ENCODE measurements at regions not wholly inside any gene's neighbourhood (a gene's known extent, or its start where the extent isn't known, plus 50 kb on each side); places are given as distances from the start of the nearest gene placed in this dataset.

DNA sequence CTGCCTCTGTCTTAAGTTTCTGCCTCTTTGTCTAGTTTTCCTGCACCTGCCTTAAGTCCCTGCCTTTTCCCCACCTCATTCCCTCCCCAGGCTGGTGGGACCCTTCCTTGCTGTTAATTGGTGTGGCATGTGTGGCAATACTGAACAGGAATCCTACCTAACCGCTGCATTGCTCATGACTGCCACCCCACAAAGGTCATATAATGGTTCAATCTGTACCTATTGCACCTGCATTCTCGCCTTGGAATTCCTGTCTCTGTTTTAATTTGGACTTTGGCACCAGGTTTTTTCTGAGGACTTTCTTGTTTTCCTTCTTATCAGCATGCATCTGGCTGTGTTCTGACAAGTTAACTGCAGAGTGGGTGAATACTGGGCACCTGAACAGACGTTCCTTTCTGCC lies 966.2 kb upstream of the TMEM132C start:
- in situ Hi-C loops (cut with MboI; ENCODE audit: low pct_unique_long_range_greater_than_20kb, low sequenced_read_pairs, unreplicated experiment), result no loop called here
- DNase-seq (ENCODE audit: low spot score), result no peak
- TF ChIP-seq, protein P1, sequence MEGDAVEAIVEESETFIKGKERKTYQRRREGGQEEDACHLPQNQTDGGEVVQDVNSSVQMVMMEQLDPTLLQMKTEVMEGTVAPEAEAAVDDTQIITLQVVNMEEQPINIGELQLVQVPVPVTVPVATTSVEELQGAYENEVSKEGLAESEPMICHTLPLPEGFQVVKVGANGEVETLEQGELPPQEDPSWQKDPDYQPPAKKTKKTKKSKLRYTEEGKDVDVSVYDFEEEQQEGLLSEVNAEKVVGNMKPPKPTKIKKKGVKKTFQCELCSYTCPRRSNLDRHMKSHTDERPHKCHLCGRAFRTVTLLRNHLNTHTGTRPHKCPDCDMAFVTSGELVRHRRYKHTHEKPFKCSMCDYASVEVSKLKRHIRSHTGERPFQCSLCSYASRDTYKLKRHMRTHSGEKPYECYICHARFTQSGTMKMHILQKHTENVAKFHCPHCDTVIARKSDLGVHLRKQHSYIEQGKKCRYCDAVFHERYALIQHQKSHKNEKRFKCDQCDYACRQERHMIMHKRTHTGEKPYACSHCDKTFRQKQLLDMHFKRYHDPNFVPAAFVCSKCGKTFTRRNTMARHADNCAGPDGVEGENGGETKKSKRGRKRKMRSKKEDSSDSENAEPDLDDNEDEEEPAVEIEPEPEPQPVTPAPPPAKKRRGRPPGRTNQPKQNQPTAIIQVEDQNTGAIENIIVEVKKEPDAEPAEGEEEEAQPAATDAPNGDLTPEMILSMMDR (IDR thresholded peaks at IDR 0.05; ENCODE audit: extremely low read depth, insufficient read depth, missing control alignments), result no peak

GRCh38 chr12:127301876-127302275 lies 965.1 kb upstream of the TMEM132C start:
- DNase-seq (ENCODE audit: low spot score), result no peak
- TF ChIP-seq, protein P1 (IDR thresholded peaks at IDR 0.05; ENCODE audit: extremely low read depth, insufficient read depth, missing control alignments), result no peak
- in situ Hi-C loops (cut with MboI; ENCODE audit: low pct_unique_long_range_greater_than_20kb, low sequenced_read_pairs, unreplicated experiment), result no loop called here

DNA sequence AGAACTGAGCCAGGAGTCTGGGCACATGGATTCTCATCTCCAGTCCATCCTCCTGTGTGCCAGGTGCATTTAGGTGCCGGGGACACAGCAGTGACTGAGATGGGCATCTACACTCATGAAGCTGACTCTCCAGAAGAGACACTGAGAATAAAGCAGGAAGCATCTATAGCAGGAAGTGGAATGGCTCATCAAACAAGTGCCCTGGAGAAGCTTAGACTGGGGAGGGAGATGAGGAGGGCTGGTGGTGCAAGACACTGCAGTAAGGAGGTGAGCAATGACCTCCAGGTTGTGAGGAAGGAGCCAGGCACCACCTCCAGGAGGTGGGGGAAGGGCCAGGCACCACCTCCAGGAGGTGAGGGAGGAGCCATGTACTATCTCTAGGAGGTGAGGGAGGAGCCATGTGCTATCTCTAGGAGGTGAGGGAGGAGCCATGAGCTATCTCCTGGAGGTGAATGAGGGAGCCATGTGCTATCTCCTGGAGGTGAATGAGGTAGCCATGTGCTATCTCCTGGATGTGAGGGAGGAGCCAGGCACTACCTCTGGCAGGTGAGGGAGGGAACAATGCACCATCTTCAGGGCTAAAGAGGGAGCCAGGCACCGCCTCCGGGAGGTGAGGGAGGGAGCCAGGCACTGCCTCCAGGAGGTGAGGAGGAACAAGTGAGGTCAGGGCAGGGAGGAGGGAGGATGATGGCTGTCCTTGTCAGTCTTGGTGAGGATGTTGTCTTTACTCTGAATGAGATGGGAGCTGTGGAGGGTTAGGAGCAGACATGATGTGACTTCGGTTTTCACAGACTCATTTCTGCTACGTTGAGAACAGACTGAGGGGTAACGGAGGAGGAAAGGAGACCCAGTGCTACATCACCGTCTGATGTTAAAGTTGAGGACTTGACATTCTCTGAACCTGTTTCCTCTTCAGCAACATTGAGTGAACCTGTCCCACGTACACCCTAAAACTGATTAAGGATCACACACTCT lies 961.9 kb upstream of the TMEM132C start:
- TF ChIP-seq, protein P1 (IDR thresholded peaks at IDR 0.05; ENCODE audit: extremely low read depth, insufficient read depth, missing control alignments), result no peak
- in situ Hi-C loops (cut with MboI; ENCODE audit: low pct_unique_long_range_greater_than_20kb, low sequenced_read_pairs, unreplicated experiment), result no loop called here

DNA sequence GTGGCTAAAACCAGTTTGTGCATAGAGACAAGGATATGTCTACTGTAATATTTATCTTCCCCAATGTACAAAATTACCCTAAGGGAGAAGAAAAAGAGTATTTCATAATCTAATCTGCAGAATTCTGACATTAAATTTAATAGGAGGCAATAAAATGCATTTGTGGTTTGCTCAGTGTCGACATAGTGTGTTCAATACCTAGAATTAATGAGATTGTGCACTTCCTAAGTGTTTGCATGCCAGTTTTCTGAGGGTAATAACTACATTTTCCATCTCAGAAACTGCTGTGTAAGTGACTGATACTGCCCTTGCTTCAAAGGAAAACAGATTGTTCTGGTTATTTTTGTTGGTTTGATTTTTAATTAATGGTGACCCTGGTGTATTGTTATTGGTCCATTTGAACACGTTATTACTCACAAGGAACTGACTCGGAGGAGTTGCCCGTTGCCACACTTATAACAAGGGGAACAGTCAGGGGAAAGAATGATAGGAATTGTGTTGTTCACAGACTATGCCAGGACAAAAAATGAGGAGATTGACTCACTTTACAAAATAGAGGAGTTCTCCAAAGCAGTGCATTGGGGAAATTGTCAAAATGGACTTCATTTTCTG lies 960.3 kb upstream of the TMEM132C start:
- in situ Hi-C loops (cut with MboI; ENCODE audit: low pct_unique_long_range_greater_than_20kb, low sequenced_read_pairs, unreplicated experiment), result no loop called here
- no peak for DNase-seq (ENCODE audit: low spot score)
- TF ChIP-seq, protein P1 (IDR thresholded peaks at IDR 0.05; ENCODE audit: extremely low read depth, insufficient read depth, missing control alignments), result no peak

More for the DNA sequence above, 961.9 kb upstream of the TMEM132C start:
- DNase-seq (ENCODE audit: low spot score), result no peak

GRCh38 chr12:127307528-127307927 lies 959.4 kb upstream of the TMEM132C start:
- DNase-seq (ENCODE audit: low spot score), result no peak
- TF ChIP-seq, protein P1 (IDR thresholded peaks at IDR 0.05; ENCODE audit: extremely low read depth, insufficient read depth, missing control alignments), result no peak
- in situ Hi-C loops (cut with MboI; ENCODE audit: low pct_unique_long_range_greater_than_20kb, low sequenced_read_pairs, unreplicated experiment), result no loop called here

- in situ Hi-C loops (cut with MboI; ENCODE audit: low pct_unique_long_range_greater_than_20kb, low sequenced_read_pairs, unreplicated experiment), result no loop called here
- DNase-seq (ENCODE audit: low spot score), result no peak
- TF ChIP-seq, protein P1 (IDR thresholded peaks at IDR 0.05; ENCODE audit: extremely low read depth, insufficient read depth, missing control alignments), result no peak
These were observed 958.8 kb upstream of the TMEM132C start for GRCh38 chr12:127308148-127308547.

Measured in GM13977 (cell line).